SK-N-SH treated with all-trans-retinoic acid at 6 μM for 48 hours (cell line): ENCODE measurements at regions not wholly inside any gene's neighbourhood (a gene's known extent, or its start where the extent isn't known, plus 50 kb on each side); places are given as distances from the start of the nearest gene placed in this dataset.
"Not testable (repeated sequence)": the region's sequence is repeated elsewhere in the genome, so short reads cannot be mapped to it uniquely, and the experiment has no call there.

Source experiments
- ATAC-seq: fragments of 200-7000 bp; cut with Tn5 transposase; 3 replicates; pipeline ENCODE4 v1.9.1; 2020; ENCODE audit warnings: mild to moderate bottlenecking, moderate library complexity
- BACH2 ChIP-seq: fragments of 250-450 bp; sonication (Bioruptor Pico); IDR thresholded peaks from 2 replicates; pipeline ENCODE4 v1.9.0; 2021; ENCODE audit warnings: mild to moderate bottlenecking, borderline replicate concordance
- CSRNP3 ChIP-seq: fragments of 250-450 bp; sonication (Bioruptor Pico); IDR thresholded peaks from 2 replicates; pipeline ENCODE4 v1.5.1; 2021; ENCODE audit warnings: mild to moderate bottlenecking, moderate library complexity
- ESRRG ChIP-seq: fragments of 250-450 bp; sonication (Bioruptor Pico); IDR thresholded peaks from 2 replicates; pipeline ENCODE4 v1.6.1; 2021; ENCODE audit warnings: mild to moderate bottlenecking
- GLIS3 ChIP-seq: fragments of 250-450 bp; sonication (Bioruptor Pico); IDR thresholded peaks from 2 replicates; pipeline ENCODE4 v1.5.0; 2020; ENCODE audit warnings: mild to moderate bottlenecking, moderate library complexity
- ISL1 ChIP-seq: fragments of 250-450 bp; sonication (Bioruptor Pico); IDR thresholded peaks from 2 replicates; pipeline ENCODE4 v2.1.2; 2022; ENCODE audit warnings: mild to moderate bottlenecking, moderate library complexity
- PATZ1 ChIP-seq: fragments of 250-450 bp; sonication (Bioruptor Pico); IDR thresholded peaks from 2 replicates; pipeline ENCODE4 v1.8.0; 2020; ENCODE audit warnings: mild to moderate bottlenecking, moderate library complexity, borderline replicate concordance
- POU6F1 ChIP-seq: fragments of 250-450 bp; sonication (Bioruptor Pico); IDR thresholded peaks from 2 replicates; pipeline ENCODE4 v1.8.0; 2021; ENCODE audit warnings: low read depth, mild to moderate bottlenecking, moderate library complexity, borderline replicate concordance
- PPARA ChIP-seq: fragments of 250-450 bp; sonication (Bioruptor Pico); IDR thresholded peaks from 2 replicates; pipeline ENCODE4 v1.5.0; 2020; ENCODE audit warnings: mild to moderate bottlenecking, borderline replicate concordance
- SNAI2 ChIP-seq: fragments of 250-450 bp; sonication (Bioruptor Pico); IDR thresholded peaks from 2 replicates; pipeline ENCODE4 v1.5.0; 2020; ENCODE audit warnings: mild to moderate bottlenecking, moderate library complexity
- TSHZ2 ChIP-seq: fragments of 250-450 bp; sonication (Bioruptor Pico); IDR thresholded peaks from 2 replicates; pipeline ENCODE4 v1.5.0; 2020; ENCODE audit warnings: mild to moderate bottlenecking, moderate library complexity
- ZC3H10 ChIP-seq: fragments of 250-450 bp; sonication (Bioruptor Pico); IDR thresholded peaks from 2 replicates; pipeline ENCODE4 v1.5.1; 2021; ENCODE audit warnings: mild to moderate bottlenecking, moderate library complexity
- ZFP3 ChIP-seq: fragments of 250-450 bp; sonication (Bioruptor Pico); IDR thresholded peaks from 2 replicates; pipeline ENCODE4 v1.5.0; 2020; ENCODE audit warnings: mild to moderate bottlenecking, moderate library complexity
- ZFP30 ChIP-seq: fragments of 450-650 bp; formaldehyde crosslinking; IDR thresholded peaks from 2 replicates; pipeline ENCODE4 v1.5.0; 2022; ENCODE audit warnings: mild to moderate bottlenecking, moderate library complexity
- ZNF565 ChIP-seq: fragments of 450-650 bp; formaldehyde crosslinking; conservative IDR thresholded peaks from 2 replicates; pipeline ENCODE4 v1.5.0; 2020; ENCODE audit warnings: low read depth, mild to moderate bottlenecking, moderate library complexity
- ZNF8 ChIP-seq: fragments of 450-650 bp; formaldehyde crosslinking; IDR thresholded peaks from 2 replicates; pipeline ENCODE4 v1.5.0; 2020; ENCODE audit warnings: mild to moderate bottlenecking, moderate library complexity

GRCh38 chr12:63450816-63451215 lies 217.5 kb downstream of the DPY19L2 start (continued):
- TF ChIP-seq SNAI2 (CRISPR knock-in tag) (no peak), BACH2 (CRISPR knock-in tag) (no peak), PATZ1 (CRISPR knock-in tag) (no peak), ESRRG (CRISPR knock-in tag) (no peak), GLIS3 (CRISPR knock-in tag) (no peak)

- TF ChIP-seq ZC3H10 (no peak), ESRRG (CRISPR knock-in tag) (no peak), PPARA (CRISPR knock-in tag) (no peak), ZNF8 (CRISPR knock-in tag) (no peak), POU6F1 (CRISPR knock-in tag) (no peak), ZFP30 (CRISPR knock-in tag) (no peak), ZNF565 (CRISPR knock-in tag) (no peak)
- ATAC-seq, result no peak
Measured at GRCh38 chr12:63450334-63450733, 218.0 kb downstream of the DPY19L2 start.

- ATAC-seq, result no peak
- TF ChIP-seq TSHZ2 (CRISPR knock-in tag) (no peak), CSRNP3 (no peak), ISL1 (CRISPR knock-in tag) (no peak), ZNF565 (CRISPR knock-in tag) (no peak), PATZ1 (CRISPR knock-in tag) (no peak), ZNF8 (CRISPR knock-in tag) (no peak), PPARA (CRISPR knock-in tag) (no peak), ESRRG (CRISPR knock-in tag) (no peak)
Measured at GRCh38 chr12:63445224-63445880, 222.9 kb downstream of the DPY19L2 start.

GRCh38 chr12:63440048-63440447 lies 228.2 kb downstream of the DPY19L2 start:
- TF ChIP-seq GLIS3 (CRISPR knock-in tag) (no peak), ZC3H10 (no peak), ESRRG (CRISPR knock-in tag) (no peak), POU6F1 (CRISPR knock-in tag) (no peak), ZFP3 (no peak)
- ATAC-seq, result no peak

- ATAC-seq, result not testable (repeated sequence)
Measured at GRCh38 chr12:63434384-63434783, 233.9 kb downstream of the DPY19L2 start.

GRCh38 chr12:63427969-63428368 lies 240.3 kb downstream of the DPY19L2 start:
- not testable (repeated sequence) for ATAC-seq

GRCh38 chr12:63427029-63427428 lies 241.3 kb downstream of the DPY19L2 start:
- not testable (repeated sequence) for ATAC-seq
